ENCODE measurements at regions not wholly inside any gene's neighbourhood (a gene's known extent, or its start where the extent isn't known, plus 50 kb on each side); places are given as distances from the start of the nearest gene placed in this dataset.

- intact Hi-C loops (cut with DNase I), result no loop called here
- DNase-seq, result peak in 1 of 10 donors; percentile 46
Observed at GRCh38 chr2:735670-736218, 58.5 kb upstream of the TMEM18 start.

GRCh38 chr2:734496-734895 is 57.3 kb upstream of the TMEM18 start:
- intact Hi-C loops (cut with DNase I), result no loop called here
- DNase-seq, result no peak

- DNase-seq, result no peak
- intact Hi-C loops (cut with DNase I), result no loop called here
Observed at GRCh38 chr2:733495-733894, 56.3 kb upstream of the TMEM18 start.

GRCh38 chr2:733001-733400 is 55.8 kb upstream of the TMEM18 start:
- intact Hi-C loops (cut with DNase I), result no loop called here
- DNase-seq, result peak in 1 of 10 donors; percentile 38

GRCh38 chr2:731711-732110 is 54.5 kb upstream of the TMEM18 start:
- intact Hi-C loops (cut with DNase I), result no loop called here
- DNase-seq, result no peak

- DNase-seq, result no peak
- intact Hi-C loops (cut with DNase I), result no loop called here
Observed at GRCh38 chr2:729376-729861, 52.2 kb upstream of the TMEM18 start.

GRCh38 chr2:728165-728564 is 51.0 kb upstream of the TMEM18 start:
- intact Hi-C loops (cut with DNase I), result no loop called here

GRCh38 chr2:727071-727470 is 49.9 kb upstream of the TMEM18 start:
- intact Hi-C loops (cut with DNase I), result no loop called here
- DNase-seq, result no peak

More at GRCh38 chr2:728165-728564, 51.0 kb upstream of the TMEM18 start:
- DNase-seq, result no peak
